K562 (cell line): ENCODE measurements at regions not wholly inside any gene's neighbourhood (a gene's known extent, or its start where the extent isn't known, plus 50 kb on each side); places are given as distances from the start of the nearest gene placed in this dataset.

Experiments used
- ATAC-seq: fragments of 200-7000 bp; cut with Tn5 transposase; 3 replicates; pipeline ENCODE4 v1.9.1; 2020; ENCODE audit warnings: moderate library complexity
- BruUV-seq: library from RNA; stranded (reverse); fragments of 400-500 nt; replicated peaks from 2 replicates; lab custom pipeline; 2021; lab: Mats Ljungman, UMichigan
- CTCF ChIA-PET: fragments of 300-600 bp; formaldehyde crosslinking; extraction: SDS; loops from one replicate; lab custom pipeline; 2021; ENCODE audit warnings: low intra/inter-chr PET ratio; lab: Yijun Ruan, JAX
- POLR2A ChIA-PET: fragments of 300-600, 350-650 bp; sonication (Branson Sonifier 250); formaldehyde crosslinking; extraction: SDS; loops from one replicate; lab custom pipeline; 2021; ENCODE audit warnings: antibody characterized with exemption, inconsistent platforms; lab: Yijun Ruan, JAX
- DNase-seq, 4 experiments: peaks; one replicate each; pipeline versions ENCODE4 v3.0.0 to v3.0.0-alpha.2; 2011 to 2018; ENCODE audit warnings: low spot score in 3 of 4, mixed read lengths in 3 of 4; ENCODE audit errors: extremely low read depth in 1 of 4
- FAIRE-seq: peaks from 2 replicates; lab custom pipeline; 2011; peaks lifted over from hg19 to GRCh38; lab: Jason Lieb, UNC
- H2AFZ ChIP-seq: 2 replicates; pipeline ENCODE4 v1.6.0; 2011; ENCODE audit warnings: low read depth, low read length, control low read depth, inconsistent platforms
- H3K27ac ChIP-seq: fragments of 200-600 bp; 3 replicates; pipeline ENCODE4 v1.8.0; 2011; ENCODE audit warnings: low read depth, mild to moderate bottlenecking, control low read depth, inconsistent platforms, low read length, moderate library complexity, mixed read lengths; ENCODE audit errors: extremely low read depth
- H3K27me3 ChIP-seq, 2 experiments: fragments of 300-600 bp in 1 of 2; 2 replicates in 1 of 2; 3 replicates in 1 of 2; pipeline versions ENCODE4 v1.6.0 to v1.8.0; 2011; ENCODE audit warnings: inconsistent platforms in 2 of 2, low read length in 2 of 2, mild to moderate bottlenecking in 1 of 2, mixed read lengths in 1 of 2, moderate library complexity in 1 of 2; ENCODE audit not compliant: control insufficient read depth in 2 of 2, insufficient read depth in 2 of 2
- H3K36me3 ChIP-seq: fragments of 300-600 bp; 3 replicates; pipeline ENCODE4 v1.8.0; 2011; ENCODE audit warnings: mild to moderate bottlenecking, low read length, inconsistent platforms; ENCODE audit not compliant: control insufficient read depth, insufficient read depth
- H3K4me1 ChIP-seq, 2 experiments: fragments of 200-600 bp in 1 of 2; replicated peaks in 1 of 2; 2 replicates in 1 of 2; 3 replicates in 1 of 2; pipeline versions ENCODE4 v1.5.1 to v1.8.0; 2011; ENCODE audit warnings: inconsistent platforms in 2 of 2, low read length in 2 of 2, mild to moderate bottlenecking in 1 of 2, mixed read lengths in 1 of 2, moderate library complexity in 1 of 2; ENCODE audit not compliant: control insufficient read depth in 2 of 2, insufficient read depth in 2 of 2
- H3K4me2 ChIP-seq: 2 replicates; pipeline ENCODE4 v1.6.1; 2011; ENCODE audit warnings: low read length, control low read depth, inconsistent platforms, mixed read lengths; ENCODE audit not compliant: insufficient read depth
- H3K4me3 ChIP-seq: fragments of 200-600 bp; sonication (generic), shearing (Covaris generic); 2 replicates; pipeline ENCODE4 v1.5.1; 2016; ENCODE audit warnings: control low read depth, inconsistent platforms
- H3K79me2 ChIP-seq: fragments of 200-600 bp; 3 replicates; pipeline ENCODE4 v1.8.0; 2011; ENCODE audit warnings: low read length, inconsistent platforms; ENCODE audit not compliant: control insufficient read depth, insufficient read depth
- H3K9ac ChIP-seq, 2 experiments: 2 replicates each; pipeline versions ENCODE4 v1.6.0 to v1.6.1; 2011; ENCODE audit warnings: low read depth in 2 of 2, low read length in 2 of 2, control low read depth in 1 of 2, inconsistent platforms in 1 of 2, mild to moderate bottlenecking in 1 of 2, mixed read lengths in 1 of 2; ENCODE audit not compliant: insufficient read depth in 1 of 2
- H3K9me1 ChIP-seq: one replicate; pipeline ENCODE4 v1.6.0; 2011; ENCODE audit warnings: inconsistent platforms, mild to moderate bottlenecking, low read length, moderate library complexity; ENCODE audit not compliant: control insufficient read depth, insufficient read depth
- H3K9me3 ChIP-seq: replicated peaks from 2 replicates; pipeline ENCODE4 v1.5.1; 2011; ENCODE audit warnings: low read depth, low read length, inconsistent platforms; ENCODE audit not compliant: control insufficient read depth, insufficient read depth
- H4K20me1 ChIP-seq: replicated peaks from 2 replicates; pipeline ENCODE4 v1.6.1; 2011; ENCODE audit warnings: low read length, inconsistent platforms, mixed read lengths; ENCODE audit not compliant: control insufficient read depth, insufficient read depth
- C11orf30 ChIP-seq: fragments of 450-650 bp; IDR thresholded peaks from 2 replicates; pipeline ENCODE4 v1.6.1; 2016; ENCODE audit warnings: low read depth, mild to moderate bottlenecking
- CBX2 ChIP-seq: fragments of 200-600 bp; sonication (generic); IDR thresholded peaks from one replicate; pipeline ENCODE4 v1.6.1; 2012; ENCODE audit warnings: mild to moderate bottlenecking, low read length, inconsistent platforms; ENCODE audit not compliant: insufficient read depth, poor library complexity, severe bottlenecking
- CBX8 ChIP-seq: fragments of 200-600 bp; sonication (generic); IDR thresholded peaks from 2 replicates; pipeline ENCODE4 v1.6.1; 2012; ENCODE audit warnings: borderline replicate concordance, mixed run types, low read depth, mild to moderate bottlenecking, moderate library complexity, mixed read lengths, low read length, control low read depth, inconsistent platforms; ENCODE audit not compliant: poor library complexity, severe bottlenecking; ENCODE audit errors: extremely low read depth
- DMBX1 ChIP-seq: fragments of 250-450 bp; sonication (Bioruptor Pico); IDR thresholded peaks from 2 replicates; pipeline ENCODE4 v1.8.0; 2022; ENCODE audit warnings: inconsistent platforms, mild to moderate bottlenecking, moderate library complexity, borderline replicate concordance
- EGR1 ChIP-seq: fragments of 450-650 bp; conservative IDR thresholded peaks from 2 replicates; pipeline ENCODE4 v1.6.1; 2017; ENCODE audit warnings: mild to moderate bottlenecking
- GATAD2A ChIP-seq: fragments of 450-650 bp; IDR thresholded peaks from 2 replicates; pipeline ENCODE4 v1.6.1; 2017
- KLF13 ChIP-seq: fragments of 450-650 bp; IDR thresholded peaks from 2 replicates; pipeline ENCODE4 v1.6.1; 2016; ENCODE audit warnings: missing genetic modification characterization, low read depth, mild to moderate bottlenecking, missing compliant biosample characterization, moderate library complexity, borderline replicate concordance
- LCOR ChIP-seq: sonication (generic); formaldehyde crosslinking; IDR thresholded peaks from 2 replicates; pipeline ENCODE4 v1.8.0; 2022; ENCODE audit warnings: mild to moderate bottlenecking, missing genetic modification reagents
- PYGO2 ChIP-seq: fragments of 450-650 bp; IDR thresholded peaks from 2 replicates; pipeline ENCODE4 v1.6.1; 2016; ENCODE audit warnings: mild to moderate bottlenecking, missing genetic modification characterization, moderate library complexity, missing compliant biosample characterization
- RBBP5 ChIP-seq: fragments of 200-600 bp; sonication (generic); IDR thresholded peaks from 2 replicates; pipeline ENCODE4 v1.6.1; 2012; ENCODE audit warnings: borderline replicate concordance, mild to moderate bottlenecking, low read length, control low read depth, inconsistent platforms; ENCODE audit not compliant: insufficient read depth, poor library complexity, severe bottlenecking
- ZBTB8A ChIP-seq: fragments of 450-650 bp; IDR thresholded peaks from 2 replicates; pipeline ENCODE4 v1.6.1; 2018; ENCODE audit warnings: mild to moderate bottlenecking, moderate library complexity; ENCODE audit not compliant: partially characterized antibody
- ZFPM2 ChIP-seq: fragments of 250-450 bp; sonication (Bioruptor Pico); IDR thresholded peaks from 2 replicates; pipeline ENCODE4 v1.5.1; 2022; ENCODE audit warnings: mild to moderate bottlenecking
- ZNF133 ChIP-seq: fragments of 250-450 bp; sonication (Bioruptor Pico); IDR thresholded peaks from 2 replicates; pipeline ENCODE4 v1.4.0; 2020; ENCODE audit warnings: mild to moderate bottlenecking
- ZNF263 ChIP-seq: sonication (generic); formaldehyde crosslinking; IDR thresholded peaks from 2 replicates; pipeline ENCODE4 v1.8.0; 2022; ENCODE audit warnings: mild to moderate bottlenecking, missing genetic modification reagents, borderline replicate concordance
- ZNF695 ChIP-seq: fragments of 450-650 bp; formaldehyde crosslinking; IDR thresholded peaks from 2 replicates; pipeline ENCODE4 v1.4.0; 2020; ENCODE audit warnings: mild to moderate bottlenecking, moderate library complexity
- ZNF75A ChIP-seq: fragments of 450-650 bp; formaldehyde crosslinking; IDR thresholded peaks from 2 replicates; pipeline ENCODE4 v1.4.0; 2020; ENCODE audit warnings: mild to moderate bottlenecking
- ZNF764 ChIP-seq: fragments of 250-450 bp; sonication (Bioruptor Pico); IDR thresholded peaks from 2 replicates; pipeline ENCODE4 v1.4.0; 2020; ENCODE audit warnings: low read depth, mild to moderate bottlenecking, moderate library complexity
- WGBS: fragments of 100-300 bp; shearing (Covaris generic); methylation state at CpG from one replicate; pipeline ENCODE4 v1.1.6; 2016; ENCODE audit warnings: low coverage, mixed read lengths; ENCODE audit not compliant: insufficient coverage; ENCODE audit errors: missing lambda C conversion rate; 5-methylcytosine and 5-hydroxymethylcytosine counted together
- in situ Hi-C: fragments of 300-500 bp; cut with MboI; formaldehyde crosslinking; loops from 4 replicates; pipeline ENCODE4 v1.15.0; 2018; ENCODE audit warnings: inconsistent platforms, mixed read lengths
- intact Hi-C: fragments of 100-400 bp; cut with micrococcal nuclease; formaldehyde crosslinking; loops from 2 replicates; pipeline ENCODE4 v1.14.2; 2022
- TF ChIP-seq, protein P1 (sequence below): fragments of 200-800 bp; sonication (Bioruptor generic); IDR thresholded peaks from 2 replicates; pipeline ENCODE4 v1.6.1; 2016; ENCODE audit warnings: missing genetic modification characterization, missing compliant biosample characterization

DNA sequence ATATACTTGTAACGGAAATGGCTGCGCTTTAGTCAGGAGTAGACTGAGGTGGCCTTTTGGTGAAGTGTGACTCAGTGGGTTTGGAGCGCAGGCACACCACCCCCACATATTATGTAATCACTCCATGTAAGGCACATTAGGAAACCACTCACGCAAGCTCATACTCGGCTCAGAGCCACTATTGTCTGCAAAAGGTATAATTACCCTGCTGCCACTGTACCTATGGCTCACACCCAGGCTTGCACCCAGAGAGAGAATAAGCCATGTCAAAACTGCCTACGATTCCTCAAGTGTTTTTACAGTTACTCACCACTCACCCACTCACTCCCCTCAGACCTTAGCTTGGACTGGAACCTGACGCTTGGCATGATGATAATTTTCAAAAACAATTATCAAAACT, 611.9 kb upstream of the CCDC54 start:
- H3K9ac ChIP-seq: no peak overlapping the region
- ATAC-seq (no peak), FAIRE-seq (no peak), DNase-seq (no peak)
- CTCF ChIA-PET: no interaction called here
- no peaks in the 10 kb centered on the region for H4K20me1 ChIP-seq
- no peak overlapping the region for H3K4me3 ChIP-seq
- no peak for TF ChIP-seq ZNF75A (CRISPR knock-in tag)
- TF ChIP-seq EGR1: no peak
- no peak for TF ChIP-seq ZFPM2 (CRISPR knock-in tag)
- TF ChIP-seq, protein P1, sequence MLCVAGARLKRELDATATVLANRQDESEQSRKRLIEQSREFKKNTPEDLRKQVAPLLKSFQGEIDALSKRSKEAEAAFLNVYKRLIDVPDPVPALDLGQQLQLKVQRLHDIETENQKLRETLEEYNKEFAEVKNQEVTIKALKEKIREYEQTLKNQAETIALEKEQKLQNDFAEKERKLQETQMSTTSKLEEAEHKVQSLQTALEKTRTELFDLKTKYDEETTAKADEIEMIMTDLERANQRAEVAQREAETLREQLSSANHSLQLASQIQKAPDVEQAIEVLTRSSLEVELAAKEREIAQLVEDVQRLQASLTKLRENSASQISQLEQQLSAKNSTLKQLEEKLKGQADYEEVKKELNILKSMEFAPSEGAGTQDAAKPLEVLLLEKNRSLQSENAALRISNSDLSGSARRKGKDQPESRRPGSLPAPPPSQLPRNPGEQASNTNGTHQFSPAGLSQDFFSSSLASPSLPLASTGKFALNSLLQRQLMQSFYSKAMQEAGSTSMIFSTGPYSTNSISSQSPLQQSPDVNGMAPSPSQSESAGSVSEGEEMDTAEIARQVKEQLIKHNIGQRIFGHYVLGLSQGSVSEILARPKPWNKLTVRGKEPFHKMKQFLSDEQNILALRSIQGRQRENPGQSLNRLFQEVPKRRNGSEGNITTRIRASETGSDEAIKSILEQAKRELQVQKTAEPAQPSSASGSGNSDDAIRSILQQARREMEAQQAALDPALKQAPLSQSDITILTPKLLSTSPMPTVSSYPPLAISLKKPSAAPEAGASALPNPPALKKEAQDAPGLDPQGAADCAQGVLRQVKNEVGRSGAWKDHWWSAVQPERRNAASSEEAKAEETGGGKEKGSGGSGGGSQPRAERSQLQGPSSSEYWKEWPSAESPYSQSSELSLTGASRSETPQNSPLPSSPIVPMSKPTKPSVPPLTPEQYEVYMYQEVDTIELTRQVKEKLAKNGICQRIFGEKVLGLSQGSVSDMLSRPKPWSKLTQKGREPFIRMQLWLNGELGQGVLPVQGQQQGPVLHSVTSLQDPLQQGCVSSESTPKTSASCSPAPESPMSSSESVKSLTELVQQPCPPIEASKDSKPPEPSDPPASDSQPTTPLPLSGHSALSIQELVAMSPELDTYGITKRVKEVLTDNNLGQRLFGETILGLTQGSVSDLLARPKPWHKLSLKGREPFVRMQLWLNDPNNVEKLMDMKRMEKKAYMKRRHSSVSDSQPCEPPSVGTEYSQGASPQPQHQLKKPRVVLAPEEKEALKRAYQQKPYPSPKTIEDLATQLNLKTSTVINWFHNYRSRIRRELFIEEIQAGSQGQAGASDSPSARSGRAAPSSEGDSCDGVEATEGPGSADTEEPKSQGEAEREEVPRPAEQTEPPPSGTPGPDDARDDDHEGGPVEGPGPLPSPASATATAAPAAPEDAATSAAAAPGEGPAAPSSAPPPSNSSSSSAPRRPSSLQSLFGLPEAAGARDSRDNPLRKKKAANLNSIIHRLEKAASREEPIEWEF (CRISPR knock-in tag): no peak
- TF ChIP-seq ZBTB8A: no peak
- no peak for TF ChIP-seq LCOR (CRISPR knock-in tag)
- no peak for TF ChIP-seq CBX2
- no peak for TF ChIP-seq C11orf30
- TF ChIP-seq ZNF263 (CRISPR knock-in tag): no peak
- TF ChIP-seq RBBP5: no peak
- TF ChIP-seq ZNF764 (CRISPR knock-in tag): no peak
- no peak for TF ChIP-seq CBX8
- no peak for TF ChIP-seq KLF13
- TF ChIP-seq ZNF133 (CRISPR knock-in tag): no peak
- no peak for TF ChIP-seq PYGO2 (tag)
- TF ChIP-seq GATAD2A: no peak
- TF ChIP-seq DMBX1 (CRISPR knock-in tag): no peak
- no peak for TF ChIP-seq ZNF695 (CRISPR knock-in tag)
- 7% methylated on average over 6 of the region's 7 CpGs for WGBS
- no TSS peak for BruUV-seq
- intact Hi-C loops: no loop called here
- H3K79me2 ChIP-seq: no peaks in the 10 kb centered on the region
- H3K4me1 ChIP-seq: no peaks in the 10 kb centered on the region
- in situ Hi-C loops: no loop called here
- no peak overlapping the region for H3K4me2 ChIP-seq
- no peaks in the 10 kb centered on the region for H3K9me1 ChIP-seq
- H3K9me3 ChIP-seq: no peaks in the 10 kb centered on the region
- H3K36me3 ChIP-seq: no peaks in the 10 kb centered on the region
- no peak overlapping the region for H3K27ac ChIP-seq
- POLR2A ChIA-PET: no interaction called here
- no peaks in the 10 kb centered on the region for H3K27me3 ChIP-seq
- H2AFZ ChIP-seq: no peak overlapping the region
